SW 1271 (cell line): ENCODE measurements at regions not wholly inside any gene's neighbourhood (a gene's known extent, or its start where the extent isn't known, plus 50 kb on each side); places are given as distances from the start of the nearest gene placed in this dataset.
"Not testable (repeated sequence)": the region's sequence is repeated elsewhere in the genome, so short reads cannot be mapped to it uniquely, and the experiment has no call there.

ENCODE experiments used
- DNase-seq, 2 experiments: peaks; one replicate each; lab custom pipeline; 2025; lab: John Stamatoyannopoulos, UW

DNA sequence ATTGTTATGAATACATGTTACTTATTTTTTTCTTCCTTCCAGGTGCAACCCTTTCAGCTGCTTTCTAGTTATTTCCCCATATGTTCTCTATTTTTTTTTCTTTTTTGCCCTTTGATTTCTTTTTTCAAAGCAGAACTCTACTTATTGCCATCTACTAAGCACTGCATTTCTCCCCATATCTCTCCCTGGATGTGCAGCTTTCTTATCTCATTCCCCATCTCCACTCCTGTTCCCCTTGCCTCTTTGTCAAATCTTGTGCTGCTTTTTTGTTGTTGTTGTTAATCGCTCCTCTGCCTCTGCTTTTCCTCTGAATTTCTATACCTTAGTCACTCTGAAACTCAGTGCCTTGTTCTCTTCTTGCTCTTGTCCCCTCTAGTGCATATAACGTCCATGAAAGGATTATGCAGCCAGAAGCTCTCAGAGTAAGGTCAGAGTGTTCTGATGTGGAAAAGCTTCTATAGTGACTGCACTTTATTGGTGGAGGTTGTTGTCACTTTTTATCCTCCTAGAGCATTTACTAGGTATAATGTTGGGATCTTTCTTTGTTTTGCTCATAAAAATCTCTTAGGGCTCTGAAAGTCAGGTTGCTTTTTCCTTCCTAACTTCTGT, 51.1 kb upstream of the JADE1 start:
- DNase-seq: no peak

DNA sequence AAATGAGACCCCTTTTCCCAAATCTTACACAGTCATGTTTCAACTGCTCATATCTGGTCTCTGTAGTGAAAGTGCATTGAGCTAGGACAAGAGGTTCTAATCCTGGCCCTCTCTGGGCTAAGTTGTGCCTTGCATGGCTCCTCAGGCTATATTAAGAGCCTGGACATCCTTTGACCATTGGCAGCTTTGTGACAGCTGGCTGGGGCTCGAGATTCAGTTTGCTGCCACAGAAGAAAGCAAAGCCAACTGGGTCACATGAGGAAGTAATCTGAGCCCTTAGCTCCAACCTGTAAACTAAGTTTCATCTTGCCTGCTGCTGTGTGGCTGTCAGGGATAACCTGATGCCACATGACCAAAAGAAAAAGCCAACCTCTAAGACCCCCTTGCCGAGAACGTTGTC, 51.8 kb upstream of the JADE1 start:
- DNase-seq: no peak

DNA sequence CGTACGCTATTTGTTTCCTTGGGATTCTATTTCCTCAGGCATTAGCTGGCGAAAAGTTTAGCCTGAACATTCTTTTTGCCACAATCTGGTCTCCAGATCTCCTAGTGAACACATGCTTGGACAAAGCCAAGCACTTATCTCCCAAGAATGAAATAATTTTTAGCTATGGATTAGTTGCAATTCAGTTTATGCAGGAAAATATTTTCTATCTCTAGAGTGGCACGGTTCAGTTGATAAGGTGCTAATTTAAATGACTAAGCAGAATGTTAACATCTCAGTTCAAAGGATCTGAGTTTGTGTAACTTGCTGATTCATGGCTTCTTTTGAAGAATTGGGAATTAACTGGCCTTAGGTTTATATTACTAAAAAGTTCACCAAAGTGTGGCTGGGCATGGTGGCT, 58.1 kb upstream of the JADE1 start:
- DNase-seq: no peak

- not testable (repeated sequence) for DNase-seq
Measured at GRCh38 chr4:128741748-128742147, 67.8 kb upstream of the JADE1 start.

- no peak for DNase-seq
Measured at GRCh38 chr4:128737098-128737513, 72.4 kb upstream of the JADE1 start.

DNA sequence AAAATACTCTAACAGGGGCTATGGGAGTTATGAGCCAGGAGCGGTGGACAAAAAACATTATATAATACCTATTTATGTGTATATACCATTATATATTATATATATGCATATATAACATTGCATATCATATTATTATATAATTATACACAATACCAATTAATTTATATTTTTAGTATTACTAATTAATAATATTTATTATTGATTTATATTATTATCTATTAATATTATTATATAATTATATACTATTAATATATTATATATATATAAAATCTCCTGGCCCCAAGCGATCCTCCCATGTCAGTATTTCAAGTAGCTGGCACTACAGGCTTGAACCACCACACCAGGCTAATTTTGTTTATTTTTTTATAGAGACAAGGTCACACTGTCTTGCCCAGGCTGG, 73.8 kb upstream of the JADE1 start:
- no peak for DNase-seq

DNA sequence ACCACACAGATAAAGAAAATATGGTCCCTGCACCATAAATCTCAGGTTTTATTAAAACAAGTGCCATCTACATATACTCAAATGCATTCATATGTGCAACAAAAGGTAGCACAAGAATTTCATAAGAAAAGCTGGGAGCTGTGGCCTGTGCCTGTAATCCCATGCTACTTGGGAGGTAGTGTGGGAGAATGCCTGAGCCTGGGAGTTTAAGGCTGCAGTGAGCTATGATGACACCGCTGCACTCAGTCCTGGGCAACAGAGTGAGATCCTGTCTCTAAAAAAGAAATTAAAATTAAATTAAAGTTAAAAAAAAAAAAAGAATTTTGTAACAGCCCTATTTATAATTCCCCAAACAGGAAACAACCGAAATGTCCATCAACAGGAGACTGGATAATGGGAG, 81.3 kb upstream of the JADE1 start:
- no peak for DNase-seq

GRCh38 chr4:128727658-128728057, 81.8 kb upstream of the JADE1 start:
- DNase-seq: no peak

- no peak for DNase-seq
Measured at GRCh38 chr4:128725405-128726055, 84.0 kb upstream of the JADE1 start.

DNA sequence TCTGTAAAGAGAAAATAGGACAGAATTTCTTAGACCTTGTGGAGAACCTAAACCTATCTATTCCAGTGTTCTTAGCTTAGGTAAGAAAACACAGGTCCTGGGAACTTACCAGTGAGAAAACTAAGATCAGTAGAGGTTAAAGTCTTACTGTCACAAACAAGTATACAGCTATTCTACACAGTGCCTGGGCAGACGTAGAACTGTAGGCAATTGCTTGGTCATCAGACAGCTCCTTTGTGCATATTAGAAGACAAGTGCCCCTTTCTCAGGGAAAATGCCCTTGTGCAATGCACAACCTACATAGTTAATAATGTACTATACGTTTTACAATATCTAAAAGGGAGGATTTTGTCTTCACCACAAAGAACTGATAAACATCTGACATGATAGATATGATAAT, 86.6 kb upstream of the JADE1 start:
- DNase-seq: no peak

GRCh38 chr4:128721896-128722295, 87.6 kb upstream of the JADE1 start:
- DNase-seq: no peak

DNA sequence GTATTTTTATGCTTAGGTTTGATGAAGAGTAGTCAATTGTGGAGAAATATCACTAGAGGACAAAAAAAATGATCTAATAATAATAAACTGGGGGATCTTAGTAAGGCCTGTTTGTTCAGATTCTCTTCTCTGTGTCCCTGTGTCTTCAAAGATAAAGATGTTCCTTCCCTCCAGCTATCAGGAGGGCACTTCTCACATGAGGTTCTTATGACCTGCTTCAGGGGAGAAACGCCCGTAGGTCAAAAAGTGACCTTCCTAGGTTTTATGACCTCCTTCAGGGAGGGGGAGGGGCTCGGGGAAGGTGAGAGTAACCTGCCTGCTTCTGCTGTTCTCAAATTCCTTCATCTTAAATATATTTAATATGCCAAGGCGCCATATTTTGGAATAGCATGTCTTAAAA, 89.2 kb upstream of the JADE1 start:
- DNase-seq: no peak

DNA sequence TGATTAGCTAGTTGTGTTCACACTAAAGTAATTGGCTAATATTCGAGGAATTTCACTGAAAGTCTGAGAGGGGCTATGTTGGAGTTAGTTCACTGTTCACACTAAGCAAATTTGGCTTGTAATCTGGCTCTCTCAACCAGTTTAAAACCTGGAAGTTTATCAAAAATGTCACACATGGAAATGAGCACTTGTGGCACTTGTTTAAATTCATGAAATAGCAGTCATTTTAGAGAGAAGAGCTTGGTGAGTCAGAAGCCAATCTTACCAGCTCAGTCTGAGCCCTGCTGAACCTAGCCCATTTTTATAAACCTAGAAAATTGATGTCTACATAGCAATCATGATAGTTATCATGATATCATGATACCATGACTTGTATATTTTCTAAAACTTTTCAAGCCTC, 90.7 kb upstream of the JADE1 start:
- DNase-seq: no peak

- DNase-seq: no peak
Measured at GRCh38 chr4:128716338-128716737, 93.2 kb upstream of the JADE1 start.

GRCh38 chr4:128715616-128716015, 93.9 kb upstream of the JADE1 start:
- DNase-seq: no peak

GRCh38 chr4:128711361-128711760, 98.1 kb upstream of the JADE1 start:
- DNase-seq: no peak

DNA sequence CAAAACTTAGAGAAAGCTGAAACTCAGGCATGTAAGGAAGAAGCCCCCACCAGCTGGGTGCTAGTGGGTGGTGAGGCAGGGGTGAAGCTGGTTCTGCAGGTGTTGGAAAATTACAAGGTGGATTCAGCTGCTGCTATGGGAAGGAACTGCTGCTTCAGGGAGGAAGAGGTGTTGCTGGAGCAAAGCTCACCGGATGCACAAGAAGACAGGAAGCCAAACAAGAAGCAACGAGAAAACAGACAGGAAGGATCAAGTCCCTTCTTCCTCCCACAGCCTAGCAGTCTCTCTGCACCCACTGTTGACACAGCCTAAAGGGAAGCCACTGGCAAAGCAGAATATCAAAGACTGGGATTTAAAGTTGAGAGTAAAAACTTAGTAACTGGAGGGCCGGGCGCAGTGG, 100.2 kb upstream of the JADE1 start:
- no peak for DNase-seq

GRCh38 chr4:128707864-128708263, 101.6 kb upstream of the JADE1 start:
- DNase-seq: no peak

DNA sequence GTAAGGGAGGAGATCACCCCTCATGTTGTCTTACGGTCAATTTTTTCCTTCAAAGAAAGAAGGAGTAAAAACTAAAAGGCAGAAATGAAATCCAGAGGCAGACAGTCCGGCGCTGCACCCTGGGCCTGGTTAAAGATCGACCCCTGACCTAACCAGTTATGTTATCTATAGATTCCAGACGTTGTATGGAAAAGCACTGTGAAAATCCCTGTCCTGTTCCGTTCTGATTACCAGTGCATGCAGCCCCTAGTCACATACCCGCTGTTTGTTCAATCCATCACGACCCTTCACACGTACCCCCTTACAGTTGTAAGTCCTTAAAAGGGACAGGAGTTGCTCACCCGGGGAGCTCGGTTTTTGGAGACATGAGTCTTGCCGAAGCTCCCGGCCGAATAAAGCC, 105.6 kb upstream of the JADE1 start:
- no peak for DNase-seq

GRCh38 chr4:128700659-128701350, 108.7 kb upstream of the JADE1 start:
- no peak for DNase-seq

DNA sequence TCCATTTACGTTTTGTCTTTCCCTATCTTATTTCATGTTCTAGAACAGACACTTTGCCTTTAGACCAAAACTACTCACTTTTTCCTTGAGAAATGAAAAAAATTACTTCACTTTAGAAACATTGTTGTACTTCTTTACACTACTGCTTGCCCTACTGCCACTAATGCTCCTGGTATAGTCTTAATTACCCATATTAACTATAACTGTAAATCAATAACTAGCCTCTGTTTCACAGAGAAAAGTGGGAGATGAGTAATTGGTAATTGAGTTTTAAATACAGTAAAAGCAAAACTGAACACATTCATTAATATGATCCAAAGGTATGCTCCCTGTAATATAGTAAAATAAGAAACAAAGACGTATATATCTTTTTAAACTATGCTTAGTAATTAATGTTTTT, 111.1 kb upstream of the JADE1 start:
- DNase-seq: no peak

- no peak for DNase-seq
Measured at GRCh38 chr4:128697323-128697722, 112.2 kb upstream of the JADE1 start.

- no peak for DNase-seq
Measured at GRCh38 chr4:128690011-128690410, 119.5 kb upstream of the JADE1 start.
